Psoas muscle (tissue), 7 donors: ENCODE measurements at regions not wholly inside any gene's neighbourhood (a gene's known extent, or its start where the extent isn't known, plus 50 kb on each side); places are given as distances from the start of the nearest gene placed in this dataset.

Source experiments
- ATAC-seq, 4 donors: fragments of 200-7000 bp; cut with Tn5 transposase; one replicate each; pipeline ENCODE4 v1.9.1; 2020; ENCODE audit warnings: moderate library complexity in 3 of 4, mild to moderate bottlenecking in 2 of 4
- DNase-seq, 2 donors: peaks; one replicate each; pipeline ENCODE4 v3.0.0-alpha.2; 2020
- H3K27ac ChIP-seq: fragments of 200-600 bp; one replicate; pipeline ENCODE4 v1.8.0; 2022
- H3K27me3 ChIP-seq, 3 donors: fragments of 200-600 bp in 1 of 3; one replicate each; pipeline versions ENCODE4 v1.6.1 to v1.8.0; 2013 to 2022; ENCODE audit warnings: low read length in 2 of 3, mild to moderate bottlenecking in 2 of 3, moderate library complexity in 1 of 3; ENCODE audit not compliant: insufficient read depth in 3 of 3
- H3K36me3 ChIP-seq, 2 donors: fragments of 200-600 bp in 1 of 2; one replicate each; pipeline versions ENCODE4 v1.6.1 to v1.8.0; 2013 to 2022; ENCODE audit warnings: low read depth in 1 of 2, mild to moderate bottlenecking in 1 of 2, moderate library complexity in 1 of 2; ENCODE audit not compliant: insufficient read depth in 1 of 2
- H3K4me1 ChIP-seq: fragments of 200-600 bp; one replicate; pipeline ENCODE4 v1.8.0; 2022
- H3K4me3 ChIP-seq: fragments of 200-600 bp; one replicate; pipeline ENCODE4 v1.8.0; 2022; ENCODE audit warnings: mild to moderate bottlenecking
- H3K9me3 ChIP-seq: fragments of 200-600 bp; one replicate; pipeline ENCODE4 v1.8.0; 2022
- WGBS, 3 donors: extraction: QIAGEN DNeasy Blood & Tissue Kit; methylation state at CpG; one replicate each; pipeline versions ENCODE4 v1.1.6 to v1.1.7; 2013; 5-methylcytosine and 5-hydroxymethylcytosine counted together
- intact Hi-C, 2 donors: fragments of 100-400 bp; cut with DNase I; formaldehyde crosslinking; loops; one replicate each; pipeline versions ENCODE4 v1.11.0 to v1.14.2; 2022
- TF ChIP-seq, protein P1 (sequence below): fragments of 200-600 bp; IDR thresholded peaks from one replicate; pipeline ENCODE4 v1.8.0; 2022; ENCODE audit warnings: antibody characterized with exemption
- donor health status: healthy with polysubstance abuse.
- donor health status: DM: no; HTN: no; CAD: no; lungs with moderate emphysema.
- donor health status: Bipolar disorder and iron deficiency.
- donor health status: healthy.
- donor health status: DM: yes; HTN: yes; CAD: no.
- donor health status: DM: no; HTN: no; CAD: no.
- donor health status: DM: yes; HTN: yes; CAD: no.

DNA sequence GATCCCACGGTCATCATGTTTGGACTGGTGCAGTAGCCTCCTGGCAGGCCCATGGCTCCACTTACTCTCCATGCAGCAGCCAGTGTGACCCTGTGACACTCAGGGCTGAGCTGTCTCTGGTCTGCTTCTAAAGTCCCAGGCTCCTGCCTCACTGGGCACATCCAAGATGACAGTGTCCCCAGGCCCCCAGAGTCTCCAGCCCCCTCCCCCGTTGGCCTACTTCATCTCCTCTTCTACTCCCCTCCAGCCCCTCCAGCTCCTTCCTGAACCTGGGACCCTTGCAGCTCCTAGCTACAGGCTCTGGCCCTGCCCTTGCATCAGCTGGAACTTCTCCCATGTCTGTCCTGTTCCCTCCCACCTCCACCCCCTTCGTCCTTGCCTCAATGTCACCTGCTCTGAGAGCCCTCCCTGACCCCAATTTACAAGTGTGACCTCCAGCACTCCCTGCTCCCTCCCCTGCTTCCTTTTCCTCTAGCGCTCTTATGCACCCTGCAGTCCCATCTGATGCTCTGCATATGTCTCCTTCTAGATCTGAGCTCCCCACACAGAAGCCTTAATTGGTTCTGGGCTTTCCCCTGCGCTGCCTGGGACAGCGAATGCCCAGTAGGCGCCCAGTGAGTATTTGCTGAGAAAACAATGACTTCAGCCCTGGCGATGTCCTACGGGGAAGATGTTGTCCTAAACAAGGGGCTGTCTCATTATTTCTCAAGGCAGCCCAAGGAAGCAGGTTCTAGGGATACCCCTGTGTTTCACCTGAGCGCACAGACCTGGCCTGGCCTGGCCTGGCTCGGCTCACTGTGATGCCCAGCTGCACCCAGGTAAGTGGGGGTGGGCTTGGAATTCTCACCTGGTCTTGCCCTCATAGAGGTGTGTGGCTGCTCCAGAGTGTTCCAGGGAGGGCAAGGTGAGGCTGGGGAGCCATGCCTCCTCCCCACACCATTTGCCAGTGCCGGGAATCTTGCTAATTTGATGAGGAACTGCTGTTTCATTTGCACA, 600.6 kb downstream of the PTPRU start:
- no peaks in the 10 kb centered on the region for H3K4me1 ChIP-seq
- WGBS, 3 donors: 70 to 72% (median 71%) methylated on average over 12 of the region's 12 CpGs
- no peaks in the 10 kb centered on the region for H3K36me3 ChIP-seq
- no peak overlapping the region for H3K27ac ChIP-seq
- TF ChIP-seq, protein P1, sequence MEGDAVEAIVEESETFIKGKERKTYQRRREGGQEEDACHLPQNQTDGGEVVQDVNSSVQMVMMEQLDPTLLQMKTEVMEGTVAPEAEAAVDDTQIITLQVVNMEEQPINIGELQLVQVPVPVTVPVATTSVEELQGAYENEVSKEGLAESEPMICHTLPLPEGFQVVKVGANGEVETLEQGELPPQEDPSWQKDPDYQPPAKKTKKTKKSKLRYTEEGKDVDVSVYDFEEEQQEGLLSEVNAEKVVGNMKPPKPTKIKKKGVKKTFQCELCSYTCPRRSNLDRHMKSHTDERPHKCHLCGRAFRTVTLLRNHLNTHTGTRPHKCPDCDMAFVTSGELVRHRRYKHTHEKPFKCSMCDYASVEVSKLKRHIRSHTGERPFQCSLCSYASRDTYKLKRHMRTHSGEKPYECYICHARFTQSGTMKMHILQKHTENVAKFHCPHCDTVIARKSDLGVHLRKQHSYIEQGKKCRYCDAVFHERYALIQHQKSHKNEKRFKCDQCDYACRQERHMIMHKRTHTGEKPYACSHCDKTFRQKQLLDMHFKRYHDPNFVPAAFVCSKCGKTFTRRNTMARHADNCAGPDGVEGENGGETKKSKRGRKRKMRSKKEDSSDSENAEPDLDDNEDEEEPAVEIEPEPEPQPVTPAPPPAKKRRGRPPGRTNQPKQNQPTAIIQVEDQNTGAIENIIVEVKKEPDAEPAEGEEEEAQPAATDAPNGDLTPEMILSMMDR: no peak
- no peak for DNase-seq
- H3K9me3 ChIP-seq: peaks cover under 1% of the 10 kb centered on the region
- no peak for ATAC-seq
- H3K4me3 ChIP-seq: no peak overlapping the region
- H3K27me3 ChIP-seq: peaks cover 0 to 23% (median 0%) of the 10 kb centered on the region in 3 donors
- intact Hi-C loops: no loop called here

DNA sequence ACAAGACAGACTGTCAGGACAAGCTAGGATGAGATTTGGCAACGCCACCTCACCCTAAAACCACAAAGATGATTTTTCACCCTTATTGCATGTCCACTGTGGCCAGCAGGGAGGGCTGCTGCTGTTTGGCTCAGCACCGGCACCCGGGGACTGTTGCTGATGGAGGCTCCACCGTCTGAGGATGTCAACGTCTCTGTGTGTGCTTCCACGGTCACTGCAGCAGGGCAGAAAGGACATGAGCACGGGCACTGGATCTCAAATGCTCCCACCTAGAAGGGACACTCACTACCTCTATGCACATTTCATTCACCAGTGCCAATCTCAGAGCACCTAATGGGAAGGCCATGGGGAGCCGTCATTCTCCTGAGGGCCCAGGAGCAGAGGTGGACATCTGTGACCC, 599.6 kb downstream of the PTPRU start:
- H3K4me1 ChIP-seq: no peaks in the 10 kb centered on the region
- WGBS, 3 donors: 49 to 60% (median 52%) methylated on average over 8 of the region's 8 CpGs
- H3K9me3 ChIP-seq: no peaks in the 10 kb centered on the region
- intact Hi-C loops: no loop called here
- H3K36me3 ChIP-seq: no peaks in the 10 kb centered on the region
- no peak overlapping the region for H3K4me3 ChIP-seq
- DNase-seq: no peak
- no peak overlapping the region for H3K27ac ChIP-seq
- H3K27me3 ChIP-seq: peaks cover 0 to 22% (median 0%) of the 10 kb centered on the region in 3 donors
- ATAC-seq: no peak
- TF ChIP-seq, protein P1: no peak

DNA sequence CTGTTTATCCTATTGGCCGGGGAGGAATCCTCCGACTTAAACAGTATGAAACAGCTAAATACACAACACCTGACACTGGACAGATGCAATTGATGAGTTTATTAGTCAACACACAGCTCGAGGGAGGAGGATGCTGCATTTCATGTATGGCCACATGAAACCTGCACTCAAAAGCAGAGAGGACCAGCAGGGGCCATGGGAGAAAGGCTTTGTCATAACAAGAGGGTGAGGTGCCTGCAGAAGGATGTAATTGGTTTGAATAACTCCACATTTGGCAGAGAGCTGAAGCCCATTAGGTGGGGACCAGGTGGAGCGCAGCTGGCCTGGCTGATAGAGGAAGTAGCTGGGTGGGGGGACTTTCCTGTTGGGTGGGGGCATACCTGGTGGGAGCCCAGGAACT, 599.1 kb downstream of the PTPRU start:
- DNase-seq (no peak), ATAC-seq (no peak)
- Histone ChIP-seq H3K27me3 (peaks cover 0 to 20% (median under 1%) of the 10 kb centered on the region in 3 donors), H3K4me3 (no peak overlapping the region), H3K9me3 (no peaks in the 10 kb centered on the region), H3K4me1 (no peaks in the 10 kb centered on the region), H3K36me3 (no peaks in the 10 kb centered on the region), H3K27ac (no peak overlapping the region)
- TF ChIP-seq, protein P1: no peak
- 54 to 63% (median 55%) methylated on average over 4 of the region's 4 CpGs for WGBS, 3 donors
- intact Hi-C loops: no loop called here

DNA sequence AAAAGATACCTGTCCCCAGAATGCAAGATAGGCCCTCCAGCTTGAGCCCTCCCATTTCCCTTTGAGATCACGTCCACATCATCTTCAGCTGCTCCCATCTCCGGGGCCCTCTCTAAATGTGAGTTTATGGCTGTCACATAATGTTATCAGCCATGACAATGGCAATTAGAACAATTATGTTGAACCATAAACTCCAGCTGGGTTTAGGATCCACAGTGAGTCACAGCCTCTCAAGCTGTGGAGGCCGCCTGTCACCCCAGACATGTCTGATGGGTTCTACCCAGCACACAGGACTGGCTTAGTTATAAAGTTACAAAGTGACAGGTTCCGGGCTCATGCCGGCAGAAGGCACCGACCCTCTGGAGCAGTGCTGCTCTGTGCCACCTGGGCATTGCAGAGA, 597.3 kb downstream of the PTPRU start:
- Histone ChIP-seq H3K9me3 (no peaks in the 10 kb centered on the region), H3K36me3 (no peaks in the 10 kb centered on the region), H3K4me1 (no peaks in the 10 kb centered on the region), H3K27me3 (peaks cover 0 to 28% (median 6%) of the 10 kb centered on the region in 3 donors), H3K4me3 (no peak overlapping the region), H3K27ac (no peak overlapping the region)
- DNase-seq: no peak
- no peak for ATAC-seq
- TF ChIP-seq, protein P1: no peak
- intact Hi-C loops: no loop called here
- 59 to 68% (median 64%) methylated on average over 6 of the region's 6 CpGs for WGBS, 3 donors
